ENCODE measurements at regions not wholly inside any gene's neighbourhood (a gene's known extent, or its start where the extent isn't known, plus 50 kb on each side); places are given as distances from the start of the nearest gene placed in this dataset.

GRCh38 chr20:51969191-51969590 is 166.9 kb upstream of the SALL4 start:
- no peak for TF ChIP-seq ZBTB7A (IDR thresholded peaks at IDR 0.05; ENCODE audit: low read depth)
- TF ChIP-seq RAD21 (IDR thresholded peaks at IDR 0.05; ENCODE audit: low read depth): no peak
- no peak for TF ChIP-seq YY1 (IDR thresholded peaks at IDR 0.05; ENCODE audit: low read depth)
- no peak for TF ChIP-seq USF1 (IDR thresholded peaks at IDR 0.05)
- TF ChIP-seq NFIC (IDR thresholded peaks at IDR 0.05): no peak
- TF ChIP-seq CEBPB (IDR thresholded peaks at IDR 0.05): no peak
- TF ChIP-seq EP300 (IDR thresholded peaks at IDR 0.05; ENCODE audit: borderline replicate concordance): no peak
- no peak for TF ChIP-seq FOXM1 (IDR thresholded peaks at IDR 0.05; ENCODE audit: borderline replicate concordance, low read depth)
- no peak for TF ChIP-seq MAX (IDR thresholded peaks at IDR 0.05)
- no peak for TF ChIP-seq TAF1 (IDR thresholded peaks at IDR 0.05; ENCODE audit: low read depth)
- TF ChIP-seq CREB1 (IDR thresholded peaks at IDR 0.05; ENCODE audit: low read depth): no peak
- TF ChIP-seq EGR1 (IDR thresholded peaks at IDR 0.05): no peak
- TF ChIP-seq REST (IDR thresholded peaks at IDR 0.05; ENCODE audit: low read depth): no peak

All from Ishikawa (cell line).